IMR-90 (cell line): ENCODE measurements at regions not wholly inside any gene's neighbourhood (a gene's known extent, or its start where the extent isn't known, plus 50 kb on each side); places are given as distances from the start of the nearest gene placed in this dataset.

Experiments used
- ATAC-seq: fragments of 200-7000 bp; cut with Tn5 transposase; 2 replicates; pipeline ENCODE4 v1.9.1; 2020; ENCODE audit warnings: low read depth, mild to moderate bottlenecking, moderate library complexity
- BruUV-seq: library from RNA; stranded (reverse); fragments of 400-500 nt; replicated peaks from 2 replicates; lab custom pipeline; 2021; lab: Mats Ljungman, UMichigan
- CTCF ChIA-PET: fragments of 300-600 bp; formaldehyde crosslinking; extraction: SDS; loops from one replicate; lab custom pipeline; 2021; ENCODE audit warnings: antibody characterized with exemption; lab: Yijun Ruan, JAX
- POLR2A ChIA-PET: fragments of 300-600 bp; sonication (Branson Sonifier 250); formaldehyde crosslinking; loops from one replicate; lab custom pipeline; 2022; ENCODE audit warnings: antibody characterized with exemption; ENCODE audit not compliant: unreplicated experiment; lab: Charles Lee
- DNase-seq: peaks from one replicate; pipeline ENCODE4 v3.0.0; 2013
- H2AFZ ChIP-seq: replicated peaks from 2 replicates; pipeline ENCODE3; 2013; ENCODE audit warnings: low read length, mild to moderate bottlenecking; ENCODE audit not compliant: poor library complexity
- H2AK5ac ChIP-seq: 2 replicates; pipeline ENCODE4 v1.6.1; 2013; ENCODE audit warnings: low read depth, low read length, inconsistent platforms
- H2AK9ac ChIP-seq: replicated peaks from 2 replicates; pipeline ENCODE3; 2013; ENCODE audit warnings: mild to moderate bottlenecking, low read depth, low read length, moderate library complexity; ENCODE audit not compliant: poor library complexity
- H2BK120ac ChIP-seq: 2 replicates; pipeline ENCODE4 v1.6.1; 2013; ENCODE audit warnings: low read depth, low read length, inconsistent platforms
- H2BK15ac ChIP-seq: 3 replicates; pipeline ENCODE4 v1.6.1; 2013; ENCODE audit warnings: low read depth, low read length, inconsistent platforms
- H2BK20ac ChIP-seq: 2 replicates; pipeline ENCODE4 v1.6.1; 2013; ENCODE audit warnings: low read depth, mild to moderate bottlenecking, inconsistent platforms, low read length, moderate library complexity
- H2BK5ac ChIP-seq: 2 replicates; pipeline ENCODE4 v1.6.1; 2013; ENCODE audit warnings: mild to moderate bottlenecking, low read depth, low read length, inconsistent platforms; ENCODE audit not compliant: poor library complexity, severe bottlenecking
- H3K14ac ChIP-seq: replicated peaks from 2 replicates; pipeline ENCODE4 v1.6.1; 2013; ENCODE audit warnings: low read depth, low read length, inconsistent platforms
- H3K18ac ChIP-seq: 2 replicates; pipeline ENCODE4 v1.6.1; 2013; ENCODE audit warnings: low read depth, low read length, control low read depth
- H3K23ac ChIP-seq: 2 replicates; pipeline ENCODE4 v1.6.1; 2013; ENCODE audit warnings: low read depth, low read length, inconsistent platforms
- H3K27ac ChIP-seq: 2 replicates; pipeline ENCODE4 v1.5.1; 2013; ENCODE audit warnings: mild to moderate bottlenecking, control low read depth, low read length; ENCODE audit not compliant: insufficient read depth
- H3K27me3 ChIP-seq: 2 replicates; pipeline ENCODE4 v1.6.1; 2013; ENCODE audit warnings: low read length; ENCODE audit not compliant: control insufficient read depth, insufficient read depth
- H3K36me3 ChIP-seq: 2 replicates; pipeline ENCODE4 v1.6.1; 2013; ENCODE audit warnings: low read length, mixed read lengths; ENCODE audit not compliant: control insufficient read depth, insufficient read depth
- H3K4ac ChIP-seq: 2 replicates; pipeline ENCODE4 v1.6.1; 2013; ENCODE audit warnings: low read depth, low read length, inconsistent platforms
- H3K4me1 ChIP-seq: 2 replicates; pipeline ENCODE4 v1.6.1; 2013; ENCODE audit warnings: low read length, mixed read lengths; ENCODE audit not compliant: control insufficient read depth, insufficient read depth
- H3K4me2 ChIP-seq: 2 replicates; pipeline ENCODE4 v1.6.1; 2013; ENCODE audit warnings: low read depth, mild to moderate bottlenecking, control low read depth, low read length, moderate library complexity
- H3K4me3 ChIP-seq: 2 replicates; pipeline ENCODE4 v1.5.1; 2013; ENCODE audit warnings: low read depth, mild to moderate bottlenecking, control low read depth, low read length, moderate library complexity; ENCODE audit not compliant: insufficient read depth
- H3K56ac ChIP-seq: 2 replicates; pipeline ENCODE4 v1.6.1; 2013; ENCODE audit warnings: low read length, inconsistent platforms; ENCODE audit not compliant: insufficient read depth; ENCODE audit errors: extremely low read depth
- H3K79me1 ChIP-seq, 2 experiments: 2 replicates each; pipeline ENCODE4 v1.6.1; 2013; ENCODE audit warnings: low read length in 2 of 2, inconsistent platforms in 1 of 2, low read depth in 1 of 2
- H3K9ac ChIP-seq: 2 replicates; pipeline ENCODE4 v1.6.1; 2013; ENCODE audit warnings: low read depth, low read length, control low read depth
- H3K9me1 ChIP-seq: 2 replicates; pipeline ENCODE4 v1.6.1; 2013; ENCODE audit warnings: low read length, inconsistent platforms; ENCODE audit not compliant: insufficient read depth
- H3K9me3 ChIP-seq: 2 replicates; pipeline ENCODE4 v1.6.1; 2013; ENCODE audit warnings: low read length; ENCODE audit not compliant: control insufficient read depth, insufficient read depth
- H4K20me1 ChIP-seq: 2 replicates; pipeline ENCODE4 v1.6.1; 2013; ENCODE audit warnings: low read length, inconsistent platforms; ENCODE audit not compliant: insufficient read depth
- H4K5ac ChIP-seq: 2 replicates; pipeline ENCODE4 v1.6.1; 2013; ENCODE audit warnings: mild to moderate bottlenecking, low read depth, low read length, control low read depth
- H4K8ac ChIP-seq, 2 experiments: 2 replicates each; pipeline ENCODE4 v1.6.1; 2013; ENCODE audit warnings: low read depth in 2 of 2, low read length in 2 of 2, control low read depth in 1 of 2, inconsistent platforms in 1 of 2
- H4K91ac ChIP-seq: 2 replicates; pipeline ENCODE4 v1.6.1; 2013; ENCODE audit warnings: low read depth, low read length, inconsistent platforms; ENCODE audit not compliant: insufficient read depth
- BHLHE40 ChIP-seq: fragments of 150-350 bp; IDR thresholded peaks from 2 replicates; pipeline ENCODE4 v1.6.1; 2016; ENCODE audit warnings: mild to moderate bottlenecking, low read depth, low read length
- CHD1 ChIP-seq: IDR thresholded peaks from 2 replicates; pipeline ENCODE4 v1.6.1; 2012; ENCODE audit warnings: low read depth, low read length, improper control_type of control experiment
- ELK1 ChIP-seq: fragments of 150-350 bp; IDR thresholded peaks from 2 replicates; pipeline ENCODE4 v1.6.1; 2016; ENCODE audit warnings: low read depth, mild to moderate bottlenecking, low read length, moderate library complexity, borderline replicate concordance
- USF2 ChIP-seq: fragments of 150-350 bp; IDR thresholded peaks from 2 replicates; pipeline ENCODE4 v1.6.1; 2017; ENCODE audit warnings: mild to moderate bottlenecking, antibody characterized with exemption, low read length, low read depth
- WGBS, 2 experiments: methylation state at CpG; one replicate each; pipeline versions ENCODE4 v1.1.5 to v1.1.7; 2013; ENCODE audit warnings: missing lambda C conversion rate in 2 of 2; ENCODE audit not compliant: insufficient read length in 1 of 2; ENCODE audit errors: extremely low coverage in 2 of 2; 5-methylcytosine and 5-hydroxymethylcytosine counted together
- dilution Hi-C: fragments of 300-500 bp; cut with HindIII; formaldehyde crosslinking; loops from one replicate; pipeline ENCODE4 v1.14.3; 2018; ENCODE audit warnings: low sequenced_read_pairs; ENCODE audit not compliant: unreplicated experiment
- in situ Hi-C: fragments of 300-500 bp; cut with MboI; formaldehyde crosslinking; loops from 3 replicates; pipeline ENCODE4 v1.14.3; 2019; ENCODE audit warnings: low sequenced_read_pairs, inconsistent platforms, mixed read lengths
- intact Hi-C: fragments of 100-400 bp; cut with micrococcal nuclease; formaldehyde crosslinking; loops from 2 replicates; pipeline ENCODE4 v1.10.0; 2022

- in situ Hi-C loops, result no loop called here
- no peak for DNase-seq
- no peak overlapping the region for H3K18ac ChIP-seq
- no peaks in the 10 kb centered on the region for H3K36me3 ChIP-seq
- no peaks in the 10 kb centered on the region for H3K9me3 ChIP-seq
- H2BK20ac ChIP-seq, result no peak overlapping the region
- no peak overlapping the region for H3K4me3 ChIP-seq
- H2BK120ac ChIP-seq, result no peak overlapping the region
- no peaks in the 10 kb centered on the region for H3K4me1 ChIP-seq
- no peaks in the 10 kb centered on the region for H3K9me1 ChIP-seq
- BruUV-seq, result no TSS peak
- ChIA-PET CTCF (interaction anchor here (0.6 kb wide), 1 partner anchor 388 kb away, joined by 4 read pairs; no protein-coding TSS in a partner anchor), POLR2A (no interaction called here)
- no peaks in the 10 kb centered on the region; the same call in 1 of the 2 replicates for H3K27me3 ChIP-seq
- no peak overlapping the region for H2AK5ac ChIP-seq
- TF ChIP-seq ELK1 (no peak), USF2 (no peak), BHLHE40 (no peak), CHD1 (no peak)
- no peak overlapping the region for H3K14ac ChIP-seq
- no peak overlapping the region for H4K8ac ChIP-seq
- no peak overlapping the region for H4K91ac ChIP-seq
- no peak overlapping the region for H4K5ac ChIP-seq
- H3K79me1 ChIP-seq, result no peaks in the 10 kb centered on the region
- dilution Hi-C loops, result no loop called here
- intact Hi-C loops, result no loop called here
- ATAC-seq, result no peak
- H2AFZ ChIP-seq, result no peak overlapping the region
- H3K9ac ChIP-seq, result no peak overlapping the region
- no peak overlapping the region for H3K23ac ChIP-seq
- no peak overlapping the region for H3K27ac ChIP-seq
- 100% methylated on average over 2 of the region's 12 CpGs; no CpG with 5 or more reads in 1 of the 2 experiments for WGBS, 2 experiments
- H3K56ac ChIP-seq, result no peak overlapping the region
- no peak overlapping the region for H2BK15ac ChIP-seq
- no peak overlapping the region for H2BK5ac ChIP-seq
- no peak overlapping the region for H3K4ac ChIP-seq
- no peak overlapping the region for H2AK9ac ChIP-seq
- H3K4me2 ChIP-seq, result no peak overlapping the region
- no peaks in the 10 kb centered on the region for H4K20me1 ChIP-seq
Observed at GRCh38 chr17:13837417-13837816, 231.9 kb upstream of the COX10 start.
